Natural killer cell treated with Interleukin-12 subunit alpha and Interleukin-12 subunit beta and Interleukin-15 and Interleukin-18, amount 100 ng/mL, for 72 hours (primary cell): ENCODE measurements at regions not wholly inside any gene's neighbourhood (a gene's known extent, or its start where the extent isn't known, plus 50 kb on each side); places are given as distances from the start of the nearest gene placed in this dataset.

Experiments
- ATAC-seq, 2 donors: fragments of 150-1000 bp; cut with Tn5 transposase in 1 of 2; sonication (Bioruptor Pico), chemical (Tn5 transposase) in 1 of 2; 2 replicates each; pipeline ENCODE4 v1.10.0; 2021
- DNase-seq: peaks from one replicate; pipeline ENCODE4 v3.0.0; 2022; ENCODE audit warnings: low spot score
- H3K27ac Mint-ChIP-seq, 2 donors: 1 replicate in 1 of 2; 2 replicates in 1 of 2; pipeline ENCODE4 v1.8.0; 2022; ENCODE audit warnings: mixed read lengths in 2 of 2, mild to moderate bottlenecking in 1 of 2, moderate library complexity in 1 of 2
- H3K27me3 Mint-ChIP-seq, 2 donors: 1 replicate in 1 of 2; 2 replicates in 1 of 2; pipeline ENCODE4 v1.8.0; 2022; ENCODE audit warnings: mixed read lengths in 2 of 2
- H3K36me3 Mint-ChIP-seq: one replicate; pipeline ENCODE4 v1.8.0; 2022; ENCODE audit warnings: mixed read lengths
- H3K4me1 Mint-ChIP-seq, 2 donors: 1 replicate in 1 of 2; 2 replicates in 1 of 2; pipeline ENCODE4 v1.8.0; 2022; ENCODE audit warnings: low read depth in 2 of 2, mixed read lengths in 2 of 2, mild to moderate bottlenecking in 1 of 2
- H3K4me3 Mint-ChIP-seq: one replicate; pipeline ENCODE4 v1.8.0; 2022; ENCODE audit warnings: mixed read lengths
- H3K9me3 Mint-ChIP-seq: 2 replicates; pipeline ENCODE4 v1.8.0; 2022; ENCODE audit warnings: mixed read lengths

- ATAC-seq (no peak), DNase-seq (no peak)
- H3K9me3 Mint-ChIP-seq = peaks cover 12% of the 10 kb centered on the region
- peaks cover 23 to 26% of the 10 kb centered on the region in 2 donors for H3K27me3 Mint-ChIP-seq
- H3K4me1 Mint-ChIP-seq = no peaks in the 10 kb centered on the region
- H3K4me3 Mint-ChIP-seq = no peak overlapping the region
- H3K36me3 Mint-ChIP-seq = peaks cover 7% of the 10 kb centered on the region
- no peak overlapping the region for H3K27ac Mint-ChIP-seq
Measured at GRCh38 chr2:200042102-200042735, 86.8 kb downstream of the MAIP1 start.

GRCh38 chr2:200042944-200043343 is 87.6 kb downstream of the MAIP1 start:
- H3K9me3 Mint-ChIP-seq = peaks cover 15% of the 10 kb centered on the region
- H3K36me3 Mint-ChIP-seq = peaks cover 7% of the 10 kb centered on the region
- no peak overlapping the region for H3K27ac Mint-ChIP-seq
- DNase-seq = no peak
- H3K4me1 Mint-ChIP-seq = no peaks in the 10 kb centered on the region
- peaks cover 28 to 33% of the 10 kb centered on the region in 2 donors for H3K27me3 Mint-ChIP-seq
- H3K4me3 Mint-ChIP-seq = no peak overlapping the region
- ATAC-seq = no peak

- no peaks in the 10 kb centered on the region for H3K4me1 Mint-ChIP-seq
- H3K9me3 Mint-ChIP-seq = peaks cover 15% of the 10 kb centered on the region
- no peak overlapping the region for H3K27ac Mint-ChIP-seq
- ATAC-seq (no peak), DNase-seq (no peak)
- H3K36me3 Mint-ChIP-seq = peaks cover 7% of the 10 kb centered on the region
- H3K4me3 Mint-ChIP-seq = no peak overlapping the region
- peaks cover 27 to 39% of the 10 kb centered on the region in 2 donors for H3K27me3 Mint-ChIP-seq
Measured at GRCh38 chr2:200044453-200044852, 89.1 kb downstream of the MAIP1 start.

- Mint-ChIP-seq H3K36me3 (peaks cover 7% of the 10 kb centered on the region), H3K27ac (no peak overlapping the region), H3K9me3 (peaks cover 15% of the 10 kb centered on the region), H3K4me1 (no peaks in the 10 kb centered on the region), H3K27me3 (peaks cover 25 to 50% of the 10 kb centered on the region in 2 donors), H3K4me3 (no peak overlapping the region)
- ATAC-seq = no peak
- DNase-seq = no peak
Measured at GRCh38 chr2:200048421-200048820, 93.0 kb downstream of the MAIP1 start.

GRCh38 chr2:200049086-200049485 is 93.7 kb downstream of the MAIP1 start:
- peaks cover 25 to 50% of the 10 kb centered on the region in 2 donors for H3K27me3 Mint-ChIP-seq
- ATAC-seq (no peak), DNase-seq (no peak)
- H3K4me3 Mint-ChIP-seq = no peak overlapping the region
- H3K9me3 Mint-ChIP-seq = peaks cover 15% of the 10 kb centered on the region
- peaks cover 7% of the 10 kb centered on the region for H3K36me3 Mint-ChIP-seq
- no peaks in the 10 kb centered on the region for H3K4me1 Mint-ChIP-seq
- H3K27ac Mint-ChIP-seq = no peak overlapping the region

GRCh38 chr2:200050921-200051610 is 95.7 kb downstream of the MAIP1 start:
- Mint-ChIP-seq H3K27ac (no peak overlapping the region), H3K4me3 (no peak overlapping the region), H3K4me1 (peaks cover 2% of the 10 kb centered on the region in 2 donors), H3K9me3 (peaks cover 10% of the 10 kb centered on the region), H3K27me3 (peaks cover 25 to 51% of the 10 kb centered on the region in 2 donors), H3K36me3 (peaks cover 7% of the 10 kb centered on the region)
- DNase-seq = no peak
- no peak for ATAC-seq

GRCh38 chr2:200051611-200051945 is 96.2 kb downstream of the MAIP1 start:
- peaks cover 10% of the 10 kb centered on the region for H3K9me3 Mint-ChIP-seq

GRCh38 chr2:200052627-200053026 is 97.2 kb downstream of the MAIP1 start:
- Mint-ChIP-seq H3K4me1 (peaks cover 6 to 7% of the 10 kb centered on the region in 2 donors), H3K36me3 (peaks cover 5% of the 10 kb centered on the region), H3K27me3 (peaks cover 25 to 51% of the 10 kb centered on the region in 2 donors), H3K4me3 (no peak overlapping the region), H3K9me3 (peaks cover 7% of the 10 kb centered on the region), H3K27ac (no peak overlapping the region)
- no peak for ATAC-seq
- DNase-seq = no peak

More at GRCh38 chr2:200051611-200051945, 96.2 kb downstream of the MAIP1 start:
- Mint-ChIP-seq H3K4me1 (peaks cover 6 to 7% of the 10 kb centered on the region in 2 donors), H3K27ac (no peak overlapping the region), H3K27me3 (peaks cover 24 to 51% of the 10 kb centered on the region in 2 donors), H3K36me3 (peaks cover 6% of the 10 kb centered on the region), H3K4me3 (no peak overlapping the region)
- DNase-seq (no peak), ATAC-seq (no peak)

GRCh38 chr2:200054681-200055468 is 99.5 kb downstream of the MAIP1 start:
- H3K4me3 Mint-ChIP-seq = no peak overlapping the region
- DNase-seq (no peak), ATAC-seq (peak in 1 of 2 donors; percentile 38)
- peaks cover 13% of the 10 kb centered on the region for H3K36me3 Mint-ChIP-seq
- no peak overlapping the region for H3K27ac Mint-ChIP-seq
- peaks cover 6 to 7% of the 10 kb centered on the region in 2 donors for H3K4me1 Mint-ChIP-seq
- H3K9me3 Mint-ChIP-seq = peaks cover 9% of the 10 kb centered on the region
- H3K27me3 Mint-ChIP-seq = peaks cover 36 to 65% of the 10 kb centered on the region in 2 donors

GRCh38 chr2:200056105-200056504 is 100.7 kb downstream of the MAIP1 start:
- peaks cover 9% of the 10 kb centered on the region for H3K9me3 Mint-ChIP-seq
- DNase-seq = no peak
- peak; percentile 48 to 65 for ATAC-seq
- H3K36me3 Mint-ChIP-seq = peaks cover 13% of the 10 kb centered on the region
- peaks cover 6 to 7% of the 10 kb centered on the region in 2 donors for H3K4me1 Mint-ChIP-seq
- H3K27me3 Mint-ChIP-seq = peaks cover 30 to 58% of the 10 kb centered on the region in 2 donors
- no peak overlapping the region for H3K4me3 Mint-ChIP-seq
- H3K27ac Mint-ChIP-seq = no peak overlapping the region

GRCh38 chr2:200063155-200063554 is 107.8 kb downstream of the MAIP1 start:
- Mint-ChIP-seq H3K9me3 (peaks cover 3% of the 10 kb centered on the region), H3K4me1 (no peaks in the 10 kb centered on the region), H3K4me3 (no peak overlapping the region), H3K27ac (no peak overlapping the region), H3K36me3 (peaks cover 8% of the 10 kb centered on the region), H3K27me3 (peaks cover 20 to 39% of the 10 kb centered on the region in 2 donors)
- DNase-seq (no peak), ATAC-seq (no peak)

- Mint-ChIP-seq H3K27ac (no peak overlapping the region), H3K27me3 (peaks cover 12 to 29% of the 10 kb centered on the region in 2 donors), H3K4me3 (no peak overlapping the region), H3K4me1 (no peaks in the 10 kb centered on the region), H3K9me3 (no peaks in the 10 kb centered on the region), H3K36me3 (no peaks in the 10 kb centered on the region)
- peak; percentile 28 to 31 for ATAC-seq
- no peak for DNase-seq
Measured at GRCh38 chr2:200064879-200065278, 109.5 kb downstream of the MAIP1 start.

GRCh38 chr2:200065477-200065876 is 110.1 kb downstream of the MAIP1 start:
- no peaks in the 10 kb centered on the region for H3K9me3 Mint-ChIP-seq
- peaks cover 12 to 28% of the 10 kb centered on the region in 2 donors for H3K27me3 Mint-ChIP-seq
- no peaks in the 10 kb centered on the region for H3K4me1 Mint-ChIP-seq
- no peaks in the 10 kb centered on the region for H3K36me3 Mint-ChIP-seq
- no peak overlapping the region for H3K27ac Mint-ChIP-seq
- ATAC-seq = no peak
- no peak overlapping the region for H3K4me3 Mint-ChIP-seq
- DNase-seq = no peak

GRCh38 chr2:200066417-200066816 is 111.0 kb downstream of the MAIP1 start:
- no peak overlapping the region for H3K27ac Mint-ChIP-seq

More at GRCh38 chr2:200066417-200066816, 111.0 kb downstream of the MAIP1 start:
- Mint-ChIP-seq H3K4me3 (no peak overlapping the region), H3K9me3 (no peaks in the 10 kb centered on the region), H3K36me3 (peaks cover 1% of the 10 kb centered on the region), H3K4me1 (no peaks in the 10 kb centered on the region), H3K27me3 (peaks cover 10 to 31% of the 10 kb centered on the region in 2 donors)
- DNase-seq = no peak
- no peak for ATAC-seq
